Panc1 (cell line): ENCODE measurements at regions not wholly inside any gene's neighbourhood (a gene's known extent, or its start where the extent isn't known, plus 50 kb on each side); places are given as distances from the start of the nearest gene placed in this dataset.

Source experiments
- ATAC-seq: fragments of 200-7000 bp; cut with Tn5 transposase; 2 replicates; pipeline ENCODE4 v1.9.1; 2020; ENCODE audit warnings: mild to moderate bottlenecking, moderate library complexity
- BruUV-seq: library from RNA; stranded (reverse); fragments of 400-500 nt; replicated peaks from 2 replicates; lab custom pipeline; 2021; lab: Mats Ljungman, UMichigan
- CTCF ChIA-PET: fragments of 300-600 bp; sonication (Branson Sonifier 250); formaldehyde crosslinking; loops from one replicate; lab custom pipeline; 2022; ENCODE audit warnings: antibody characterized with exemption; lab: Charles Lee
- POLR2A ChIA-PET: fragments of 300-600 bp; sonication (Branson Sonifier 250); formaldehyde crosslinking; loops from one replicate; lab custom pipeline; 2022; ENCODE audit warnings: antibody characterized with exemption; lab: Charles Lee
- DNase-seq: peaks from one replicate; pipeline ENCODE4 v3.0.0-alpha.2; 2010; ENCODE audit warnings: low read depth, low spot score
- H3K27ac ChIP-seq: 2 replicates; pipeline ENCODE4 v1.5.1; 2011; ENCODE audit warnings: mild to moderate bottlenecking, low read length, inconsistent platforms
- H3K27me3 ChIP-seq: fragments of 200-500 bp; sonication (Bioruptor generic); 2 replicates; pipeline ENCODE4 v1.6.0; 2014; ENCODE audit warnings: low read length, inconsistent platforms; ENCODE audit not compliant: control insufficient read depth, insufficient read depth
- H3K36me3 ChIP-seq: fragments of 200-500 bp; sonication (Bioruptor generic); 2 replicates; pipeline ENCODE4 v1.5.1; 2014; ENCODE audit warnings: inconsistent platforms, mild to moderate bottlenecking, low read length, moderate library complexity; ENCODE audit not compliant: control insufficient read depth, insufficient read depth
- H3K4me1 ChIP-seq: 2 replicates; pipeline ENCODE4 v1.5.1; 2011; ENCODE audit warnings: inconsistent platforms, mild to moderate bottlenecking, low read length, moderate library complexity; ENCODE audit not compliant: control insufficient read depth, insufficient read depth
- H3K4me3 ChIP-seq, 2 experiments: 2 replicates each; pipeline ENCODE4 v1.5.1; 2011 to 2012; ENCODE audit warnings: low read depth in 2 of 2, low read length in 2 of 2, mild to moderate bottlenecking in 2 of 2, inconsistent platforms in 1 of 2, moderate library complexity in 1 of 2
- H3K9me3 ChIP-seq: fragments of 200-500 bp; sonication (Bioruptor generic); 2 replicates; pipeline ENCODE4 v1.5.1; 2014; ENCODE audit warnings: low read depth, mild to moderate bottlenecking, inconsistent platforms, low read length, moderate library complexity; ENCODE audit not compliant: control insufficient read depth, insufficient read depth
- CTCF ChIP-seq: fragments of 450-650 bp; IDR thresholded peaks from 2 replicates; pipeline ENCODE4 v1.5.1; 2017; ENCODE audit warnings: mild to moderate bottlenecking
- POLR2AphosphoS5 ChIP-seq: IDR thresholded peaks from 2 replicates; pipeline ENCODE4 v1.6.1; 2012; ENCODE audit warnings: mild to moderate bottlenecking, low read depth, low read length, moderate library complexity
- REST ChIP-seq, 2 experiments: IDR thresholded peaks; 2 replicates each; pipeline ENCODE4 v1.6.1; 2011 to 2012; ENCODE audit warnings: low read depth in 2 of 2, control low read depth in 1 of 2, low read length in 1 of 2, mild to moderate bottlenecking in 1 of 2, moderate library complexity in 1 of 2; ENCODE audit not compliant: insufficient read depth in 1 of 2
- SIN3A ChIP-seq: IDR thresholded peaks from 2 replicates; pipeline ENCODE4 v1.6.1; 2012; ENCODE audit warnings: low read depth, mild to moderate bottlenecking, low read length, moderate library complexity, borderline replicate concordance; ENCODE audit not compliant: insufficient read depth
- TCF7L2 ChIP-seq: IDR thresholded peaks from 2 replicates; pipeline ENCODE4 v1.6.1; 2011; ENCODE audit warnings: mild to moderate bottlenecking, low read depth, low read length, inconsistent platforms
- in situ Hi-C: cut with HindIII; loops from 2 replicates; pipeline ENCODE4 v1.10.0; 2016; ENCODE audit warnings: low sequenced_read_pairs, low pct_unique_long_range_greater_than_20kb
- intact Hi-C: fragments of 100-400 bp; cut with micrococcal nuclease; formaldehyde crosslinking; loops from one replicate; pipeline ENCODE4 v1.10.0; 2022; ENCODE audit not compliant: unreplicated experiment

- Histone ChIP-seq H3K27me3 (no peaks in the 10 kb centered on the region), H3K4me1 (no peaks in the 10 kb centered on the region), H3K36me3 (no peaks in the 10 kb centered on the region), H3K4me3 (no peak overlapping the region), H3K27ac (no peak overlapping the region), H3K9me3 (no peaks in the 10 kb centered on the region)
- in situ Hi-C loops (no loop called here), intact Hi-C loops (no loop called here)
- CTCF ChIA-PET = no interaction called here
- no peak for ATAC-seq
- BruUV-seq = no TSS peak
- POLR2A ChIA-PET = no interaction called here
- TF ChIP-seq POLR2AphosphoS5 (no peak), REST (IDR thresholded peaks at IDR 0.05; ENCODE audit: insufficient read depth in 1 of 2, low read depth in 2 of 2, low read length in 1 of 2) (no peak), CTCF (no peak), TCF7L2 (no peak)
- DNase-seq = no peak
These were observed 411.7 kb upstream of the EDIL3 start for GRCh38 chr5:84796399-84796798.

- H3K9me3 ChIP-seq = no peaks in the 10 kb centered on the region
- no peaks in the 10 kb centered on the region for H3K36me3 ChIP-seq
- in situ Hi-C loops (no loop called here), intact Hi-C loops (no loop called here)
- no peak overlapping the region for H3K27ac ChIP-seq
- DNase-seq (no peak), ATAC-seq (no peak)
- no peaks in the 10 kb centered on the region for H3K4me1 ChIP-seq
- H3K27me3 ChIP-seq = no peaks in the 10 kb centered on the region
- POLR2A ChIA-PET = no interaction called here
- H3K4me3 ChIP-seq = no peak overlapping the region
- CTCF ChIA-PET = no interaction called here
- BruUV-seq = no TSS peak
- TF ChIP-seq SIN3A = no peak
- no peak for TF ChIP-seq TCF7L2
- TF ChIP-seq REST (IDR thresholded peaks at IDR 0.05; ENCODE audit: insufficient read depth in 1 of 2, low read depth in 2 of 2, low read length in 1 of 2) = no peak
- TF ChIP-seq POLR2AphosphoS5 = no peak
- no peak for TF ChIP-seq CTCF
These were observed 409.9 kb upstream of the EDIL3 start for GRCh38 chr5:84794486-84795035.
